Colonic mucosa (tissue), 4 donors: ENCODE measurements at regions not wholly inside any gene's neighbourhood (a gene's known extent, or its start where the extent isn't known, plus 50 kb on each side); places are given as distances from the start of the nearest gene placed in this dataset.
"Not testable (repeated sequence)": the region's sequence is repeated elsewhere in the genome, so short reads cannot be mapped to it uniquely, and the experiment has no call there.

ENCODE experiments used
- DNase-seq: peaks from one replicate; pipeline ENCODE4 v3.0.0-alpha.2; 2020
- H3K27ac ChIP-seq: fragments of 200-600 bp; one replicate; pipeline ENCODE4 v1.8.0; 2021
- H3K27me3 ChIP-seq: fragments of 200-600 bp; one replicate; pipeline ENCODE4 v1.8.0; 2021
- H3K36me3 ChIP-seq: fragments of 200-600 bp; one replicate; pipeline ENCODE4 v1.8.0; 2021
- H3K4me1 ChIP-seq: fragments of 200-600 bp; one replicate; pipeline ENCODE4 v1.8.0; 2021; ENCODE audit warnings: mild to moderate bottlenecking
- H3K4me3 ChIP-seq: fragments of 200-600 bp; one replicate; pipeline ENCODE4 v1.8.0; 2021
- H3K9ac ChIP-seq, 2 donors: one replicate each; pipeline ENCODE4 v1.7.0; 2013; ENCODE audit warnings: control low read depth in 2 of 2, low read depth in 2 of 2, low read length in 2 of 2
- H3K9me3 ChIP-seq: fragments of 200-600 bp; one replicate; pipeline ENCODE4 v1.8.0; 2021
- intact Hi-C: fragments of 100-400 bp; cut with DNase I; formaldehyde crosslinking; loops from one replicate; pipeline ENCODE4 v1.14.1; 2022
- TF ChIP-seq, protein P1 (sequence below): fragments of 200-600 bp; IDR thresholded peaks from one replicate; pipeline ENCODE4 v1.8.0; 2022; ENCODE audit warnings: antibody characterized with exemption, mild to moderate bottlenecking
- donor health status: healthy.
- donor health status: DM: no; HTN: no; CAD: no.
- donor health status: DM: no; HTN: no; CAD: no.

DNA sequence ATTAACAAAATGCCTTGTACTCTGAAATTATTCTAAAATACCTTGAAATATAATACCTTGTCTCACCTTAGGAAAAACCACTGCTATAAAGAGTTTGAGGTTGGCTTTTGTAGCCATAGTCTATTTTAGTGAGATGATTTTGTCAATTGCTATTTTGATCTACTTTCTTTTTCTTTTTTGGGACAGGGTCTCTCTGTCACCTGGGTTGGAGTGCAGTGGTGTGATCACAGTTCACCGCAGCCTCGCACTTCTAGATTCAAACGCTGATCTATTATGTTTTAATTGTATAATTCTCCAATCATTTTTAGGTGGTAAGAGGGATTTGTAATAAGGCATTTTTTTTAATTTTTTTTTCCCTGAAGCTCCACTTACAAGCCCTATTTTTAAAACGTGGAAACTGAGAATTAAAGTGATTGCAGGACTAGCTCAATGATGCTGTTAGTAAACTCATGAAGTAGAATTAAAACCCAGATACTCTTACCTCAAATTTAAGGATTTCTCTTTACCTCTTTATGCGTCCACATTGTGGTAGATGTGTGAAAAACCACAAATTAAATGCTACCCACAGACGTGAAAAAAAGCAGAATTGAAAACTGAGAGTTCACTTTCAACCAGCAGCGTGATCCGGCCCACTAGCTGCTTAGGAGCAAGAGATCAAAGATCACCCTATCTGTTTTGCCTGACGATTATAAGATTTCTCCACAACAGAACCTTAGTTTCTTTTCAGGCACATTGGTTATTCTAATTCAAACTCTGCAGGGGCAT lies 384.2 kb downstream of the CGGBP1 start:
- TF ChIP-seq, protein P1, sequence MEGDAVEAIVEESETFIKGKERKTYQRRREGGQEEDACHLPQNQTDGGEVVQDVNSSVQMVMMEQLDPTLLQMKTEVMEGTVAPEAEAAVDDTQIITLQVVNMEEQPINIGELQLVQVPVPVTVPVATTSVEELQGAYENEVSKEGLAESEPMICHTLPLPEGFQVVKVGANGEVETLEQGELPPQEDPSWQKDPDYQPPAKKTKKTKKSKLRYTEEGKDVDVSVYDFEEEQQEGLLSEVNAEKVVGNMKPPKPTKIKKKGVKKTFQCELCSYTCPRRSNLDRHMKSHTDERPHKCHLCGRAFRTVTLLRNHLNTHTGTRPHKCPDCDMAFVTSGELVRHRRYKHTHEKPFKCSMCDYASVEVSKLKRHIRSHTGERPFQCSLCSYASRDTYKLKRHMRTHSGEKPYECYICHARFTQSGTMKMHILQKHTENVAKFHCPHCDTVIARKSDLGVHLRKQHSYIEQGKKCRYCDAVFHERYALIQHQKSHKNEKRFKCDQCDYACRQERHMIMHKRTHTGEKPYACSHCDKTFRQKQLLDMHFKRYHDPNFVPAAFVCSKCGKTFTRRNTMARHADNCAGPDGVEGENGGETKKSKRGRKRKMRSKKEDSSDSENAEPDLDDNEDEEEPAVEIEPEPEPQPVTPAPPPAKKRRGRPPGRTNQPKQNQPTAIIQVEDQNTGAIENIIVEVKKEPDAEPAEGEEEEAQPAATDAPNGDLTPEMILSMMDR, result no peak
- no peaks in the 10 kb centered on the region for H3K36me3 ChIP-seq
- H3K27ac ChIP-seq, result no peak overlapping the region
- intact Hi-C loops, result no loop called here
- no peak overlapping the region for H3K4me3 ChIP-seq
- no peaks in the 10 kb centered on the region for H3K27me3 ChIP-seq
- H3K9ac ChIP-seq, result no peak overlapping the region
- DNase-seq, result no peak
- no peaks in the 10 kb centered on the region for H3K9me3 ChIP-seq
- H3K4me1 ChIP-seq, result no peaks in the 10 kb centered on the region

DNA sequence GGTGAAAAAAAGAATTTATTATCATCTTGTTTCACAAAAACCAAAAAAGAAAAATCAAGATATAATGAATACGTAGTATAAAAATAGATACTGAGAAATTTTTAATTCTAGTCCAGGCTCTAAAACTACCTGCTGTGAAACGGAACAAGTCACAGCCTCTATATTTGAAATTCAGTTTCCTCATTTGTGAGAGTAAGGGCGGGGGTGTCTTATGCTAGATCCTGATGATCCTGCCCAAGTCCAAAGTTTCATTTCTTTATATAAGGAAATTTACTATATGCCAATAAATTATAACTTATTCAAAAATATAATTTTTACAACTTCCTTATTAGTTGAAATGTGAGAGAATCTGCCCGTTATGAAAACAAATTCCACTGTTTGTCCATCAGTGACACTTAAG lies 385.7 kb downstream of the CGGBP1 start:
- TF ChIP-seq, protein P1, result no peak
- Histone ChIP-seq H3K9me3 (no peaks in the 10 kb centered on the region), H3K27ac (no peak overlapping the region), H3K9ac (no peak overlapping the region), H3K36me3 (no peaks in the 10 kb centered on the region), H3K27me3 (no peaks in the 10 kb centered on the region), H3K4me1 (no peaks in the 10 kb centered on the region), H3K4me3 (no peak overlapping the region)
- intact Hi-C loops, result no loop called here
- DNase-seq, result no peak

DNA sequence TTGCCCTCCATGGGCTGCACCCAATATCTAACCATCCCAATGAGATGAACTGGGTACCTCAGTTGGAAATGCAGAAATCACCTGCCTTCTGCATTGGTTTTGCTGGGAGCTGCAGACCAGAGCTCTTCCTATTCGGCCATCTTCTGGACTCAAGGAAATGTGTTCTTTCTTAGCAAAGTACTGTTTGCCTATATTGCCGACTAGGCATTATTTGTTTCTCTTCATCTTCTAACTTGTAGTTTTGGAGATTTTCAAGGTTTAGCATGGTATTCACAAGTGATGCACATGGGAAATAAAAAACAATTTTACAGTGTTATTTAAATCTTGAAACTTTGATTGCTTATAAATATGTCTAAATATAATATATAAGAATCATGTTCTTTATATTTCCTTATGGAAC lies 377.8 kb upstream of the POU1F1 start:
- no peaks in the 10 kb centered on the region for H3K9me3 ChIP-seq
- H3K27ac ChIP-seq, result no peak overlapping the region
- no peak for DNase-seq
- no peak overlapping the region for H3K4me3 ChIP-seq
- H3K36me3 ChIP-seq, result no peaks in the 10 kb centered on the region
- TF ChIP-seq, protein P1, result no peak
- no peaks in the 10 kb centered on the region for H3K4me1 ChIP-seq
- no peak overlapping the region for H3K9ac ChIP-seq
- H3K27me3 ChIP-seq, result no peaks in the 10 kb centered on the region
- intact Hi-C loops, result no loop called here

DNA sequence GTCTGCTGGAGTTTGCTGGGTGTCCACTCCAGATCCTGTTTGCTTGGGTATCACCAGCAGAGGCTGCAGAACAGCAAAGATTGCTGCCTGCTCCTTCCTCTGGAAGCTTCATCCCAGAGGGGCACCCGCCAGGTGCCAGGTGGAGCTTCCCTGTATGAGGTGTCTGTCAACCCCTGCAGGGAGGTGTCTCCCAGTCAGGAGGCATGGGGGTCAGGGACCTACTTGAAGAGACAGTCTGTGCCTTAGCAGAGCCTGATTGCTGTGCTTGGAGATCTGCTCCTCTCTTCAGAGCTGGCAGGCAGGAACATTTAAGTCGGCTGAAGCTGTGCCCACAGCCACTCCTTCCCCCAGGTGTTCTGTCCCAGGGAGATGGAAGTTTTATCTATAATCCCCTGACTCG lies 376.8 kb upstream of the POU1F1 start:
- DNase-seq, H3K4me1 ChIP-seq, intact Hi-C loops: not testable (repeated sequence)

DNA sequence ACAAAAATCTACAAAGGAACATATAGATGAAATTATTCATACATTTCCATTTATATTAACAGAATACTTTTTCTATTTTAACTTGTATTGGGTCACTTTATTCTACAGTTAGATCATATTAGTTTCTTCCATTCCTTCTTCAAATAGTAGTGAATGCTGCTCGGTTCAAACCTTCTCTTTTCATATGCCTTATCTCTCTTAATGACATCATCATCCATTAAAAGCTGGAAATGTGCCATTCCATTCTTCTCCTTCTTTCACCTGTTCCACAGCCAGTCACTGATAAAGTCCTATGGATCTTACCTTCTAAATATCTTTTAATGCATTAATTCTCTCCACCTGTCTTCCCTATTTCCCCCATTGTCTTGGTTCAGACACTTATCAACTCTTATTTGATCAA lies 358.0 kb upstream of the POU1F1 start:
- no peak for DNase-seq
- intact Hi-C loops, result no loop called here
- no peaks in the 10 kb centered on the region for H3K9me3 ChIP-seq
- H3K27ac ChIP-seq, result no peak overlapping the region
- no peak overlapping the region for H3K4me3 ChIP-seq
- no peaks in the 10 kb centered on the region for H3K27me3 ChIP-seq
- TF ChIP-seq, protein P1, result no peak
- H3K36me3 ChIP-seq, result no peaks in the 10 kb centered on the region
- H3K4me1 ChIP-seq, result no peaks in the 10 kb centered on the region
- H3K9ac ChIP-seq, result no peak overlapping the region

More for the DNA sequence above, 376.8 kb upstream of the POU1F1 start:
- not testable (repeated sequence) for H3K27me3 ChIP-seq, H3K4me3 ChIP-seq, H3K27ac ChIP-seq, H3K36me3 ChIP-seq, H3K9ac ChIP-seq, H3K9me3 ChIP-seq

DNA sequence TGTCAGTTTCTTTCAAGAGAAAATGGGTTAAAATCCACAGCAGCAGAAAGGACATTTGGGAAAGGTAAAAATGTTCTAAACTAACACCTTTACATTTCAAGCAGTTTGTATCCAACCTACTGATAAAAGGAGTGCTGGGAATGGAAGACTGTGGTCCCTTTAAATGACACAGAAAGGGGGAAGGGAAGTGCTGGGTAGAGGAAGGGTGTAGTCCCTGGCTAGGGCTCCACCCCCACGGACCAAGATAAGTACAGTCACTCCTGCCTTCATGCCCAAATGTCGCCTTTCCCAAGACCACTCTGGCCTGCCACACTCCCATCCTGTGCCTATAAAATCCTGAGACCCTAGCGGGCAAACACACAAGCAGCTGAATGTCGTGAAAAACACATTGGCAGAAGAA lies 350.9 kb upstream of the POU1F1 start:
- no peak overlapping the region for H3K4me3 ChIP-seq
- no peaks in the 10 kb centered on the region for H3K27me3 ChIP-seq
- DNase-seq, result no peak
- H3K9me3 ChIP-seq, result no peaks in the 10 kb centered on the region
- H3K4me1 ChIP-seq, result no peaks in the 10 kb centered on the region
- TF ChIP-seq, protein P1, result no peak
- intact Hi-C loops, result no loop called here
- no peak overlapping the region for H3K27ac ChIP-seq
- H3K36me3 ChIP-seq, result no peaks in the 10 kb centered on the region
- H3K9ac ChIP-seq, result no peak overlapping the region
